ENCODE measurements at regions not wholly inside any gene's neighbourhood (a gene's known extent, or its start where the extent isn't known, plus 50 kb on each side); places are given as distances from the start of the nearest gene placed in this dataset.
A peak's percentile ranks its signal among the peaks of the same experiment; 100 is the strongest.
"Not testable (repeated sequence)": the region's sequence is repeated elsewhere in the genome, so short reads cannot be mapped to it uniquely, and the experiment has no call there.

DNA sequence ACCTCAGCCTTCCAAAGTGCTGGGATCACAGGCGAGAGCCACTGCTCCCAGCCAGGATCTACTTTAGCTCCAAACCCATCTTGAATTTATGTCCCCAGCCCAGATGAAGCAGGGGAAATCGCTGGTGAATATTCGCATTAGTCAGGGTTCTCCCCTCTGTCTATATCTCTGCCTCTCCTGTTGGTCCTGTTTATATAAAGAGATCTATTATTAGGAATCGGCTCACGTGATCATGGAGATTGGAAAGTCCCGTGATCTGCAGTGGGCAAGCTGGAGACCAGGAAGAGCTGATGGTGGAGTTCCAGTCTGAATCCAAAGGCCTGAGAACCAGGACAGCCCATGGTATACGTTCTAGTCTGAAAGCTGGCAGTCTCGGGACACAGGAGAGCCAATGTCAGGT, 382.8 kb downstream of the SEC14L1 start:
- no peak for DNase-seq (ENCODE audit: low read depth in 2 of 2)

- no peak for DNase-seq (ENCODE audit: low read depth in 2 of 2)
Measured at GRCh38 chr17:77526259-77526711, 385.5 kb downstream of the SEC14L1 start.

DNA sequence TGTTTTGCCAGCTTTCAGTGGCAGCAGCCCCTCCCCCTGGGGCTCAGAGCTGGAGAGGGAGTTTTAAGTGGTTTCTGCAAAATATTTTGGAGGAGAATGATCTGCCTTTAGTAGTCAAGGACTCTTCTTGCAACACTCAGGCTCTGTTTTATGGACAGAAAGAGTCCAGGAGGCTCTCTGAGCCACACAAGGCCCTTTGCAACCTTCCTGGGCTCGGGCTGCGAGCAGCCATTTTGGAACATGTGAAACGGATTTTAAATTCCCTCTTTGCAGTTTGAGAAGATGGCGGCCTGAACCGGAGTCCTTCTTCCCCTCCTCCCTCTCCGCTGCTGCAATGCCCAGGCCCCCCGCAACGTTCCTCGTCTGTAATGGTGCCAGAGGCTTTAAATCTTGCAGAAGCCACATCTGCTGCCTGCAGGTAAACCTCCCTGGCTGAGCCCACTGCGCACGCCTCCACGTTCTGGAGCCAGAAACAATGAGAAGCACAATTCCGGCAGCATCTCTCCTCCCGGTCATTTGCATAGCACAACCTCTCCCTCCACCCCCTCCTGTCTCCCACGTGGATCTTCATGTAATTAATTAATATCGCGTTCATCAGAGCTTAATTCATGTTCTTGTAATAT, 386.1 kb downstream of the SEC14L1 start:
- DNase-seq (ENCODE audit: low read depth in 2 of 2), result no peak

DNA sequence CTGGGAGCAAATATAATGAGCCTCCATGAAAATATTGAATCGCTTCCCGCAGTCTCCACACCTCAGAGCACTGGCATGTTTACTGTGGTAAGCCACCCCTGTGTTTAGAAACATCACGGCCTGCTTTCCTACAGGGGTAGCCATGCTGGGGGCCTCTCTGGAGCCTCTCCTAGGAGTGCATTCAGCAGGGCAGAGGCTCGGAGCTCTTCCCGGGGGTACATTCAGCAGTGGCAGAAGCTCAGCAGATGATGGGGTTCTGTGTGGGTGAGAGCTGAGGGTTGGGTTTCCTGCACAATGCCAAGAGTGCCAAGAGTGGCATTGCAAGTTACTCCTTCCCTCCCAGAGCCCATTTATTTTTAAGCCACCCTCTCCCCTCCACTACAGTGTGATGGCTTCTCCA, 386.6 kb downstream of the SEC14L1 start:
- no peak for DNase-seq (ENCODE audit: low read depth in 2 of 2)

DNA sequence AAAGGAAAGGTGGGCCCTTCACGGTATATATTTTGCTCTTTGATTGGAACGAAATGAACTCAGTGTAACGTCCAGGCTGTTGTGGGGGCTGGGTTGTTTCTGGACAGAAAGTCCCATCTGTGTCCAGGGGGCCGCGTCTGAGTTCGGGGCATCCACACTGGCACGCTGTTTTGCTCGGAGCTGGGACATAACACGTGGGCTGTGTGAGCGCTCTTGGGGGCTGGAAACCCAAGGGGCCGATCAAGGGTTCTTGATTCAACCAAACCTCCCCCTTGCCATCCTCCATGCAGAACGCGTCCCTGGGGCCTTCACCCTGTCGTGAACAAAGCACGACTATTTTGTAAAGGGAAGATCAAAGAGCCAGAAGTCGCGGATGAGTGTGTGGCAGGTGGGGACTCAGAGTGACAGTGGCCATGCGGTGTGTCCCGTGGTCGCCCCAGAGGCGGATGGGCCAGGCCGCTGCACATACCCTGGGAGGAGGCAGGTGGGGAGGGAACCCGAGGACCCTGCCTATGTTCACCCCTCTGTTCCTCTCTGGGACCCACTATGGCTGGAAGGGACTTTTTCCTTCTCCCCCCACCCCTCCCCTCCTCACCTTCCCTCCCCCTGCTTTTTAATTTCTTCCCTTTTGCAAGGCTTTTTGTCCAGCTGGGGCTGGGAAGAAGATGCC, 387.2 kb downstream of the SEC14L1 start:
- no peak for DNase-seq (ENCODE audit: low read depth in 2 of 2)

- no peak for DNase-seq (ENCODE audit: low read depth in 2 of 2)
Measured at GRCh38 chr17:77528516-77529327, 388.0 kb downstream of the SEC14L1 start.

- DNase-seq (ENCODE audit: low read depth in 2 of 2), result no peak
Measured at GRCh38 chr17:77529328-77529650, 388.5 kb downstream of the SEC14L1 start.

DNA sequence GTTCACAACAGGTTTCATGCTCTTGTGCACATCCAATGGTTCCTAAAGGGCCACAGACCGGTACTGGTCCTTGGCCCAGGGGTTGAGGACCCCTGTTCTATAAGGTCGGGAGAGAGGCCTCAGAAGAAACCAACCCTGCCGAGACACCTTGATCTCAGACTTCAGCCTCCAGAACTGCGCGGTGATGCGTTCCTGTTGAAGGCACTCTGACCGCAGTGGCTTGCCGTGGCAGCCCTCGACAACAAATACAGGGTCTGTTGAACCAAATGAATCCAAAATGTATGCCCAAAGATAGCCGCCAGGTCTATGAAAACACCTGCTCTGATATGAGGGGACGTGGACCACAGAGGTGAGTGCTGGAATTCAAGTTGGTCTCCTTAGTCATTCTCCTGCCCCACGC, 389.8 kb downstream of the SEC14L1 start:
- no peak for DNase-seq (ENCODE audit: low read depth in 2 of 2)

DNA sequence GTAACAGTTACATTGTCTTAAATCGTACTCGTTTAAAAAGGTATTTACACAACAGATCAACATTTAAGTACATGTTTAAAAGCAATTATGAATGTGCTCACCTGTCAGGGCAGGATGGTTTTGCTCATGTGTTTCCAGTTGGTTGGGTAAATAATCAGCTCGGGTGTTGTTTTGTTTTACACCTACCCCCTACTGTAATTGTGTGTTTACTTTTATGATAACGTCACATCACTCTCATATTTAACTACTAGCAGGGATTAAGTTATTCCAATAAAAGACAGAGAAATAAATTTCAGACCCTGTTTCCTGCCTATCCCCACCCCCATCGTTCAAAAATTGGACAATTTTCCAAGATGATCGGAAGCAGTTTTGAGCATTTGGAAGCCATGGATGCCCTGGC, 390.2 kb downstream of the SEC14L1 start:
- DNase-seq (ENCODE audit: low read depth in 2 of 2), result no peak

- no peak for DNase-seq (ENCODE audit: low read depth in 2 of 2)
Measured at GRCh38 chr17:77531641-77532040, 390.9 kb downstream of the SEC14L1 start.

- not testable (repeated sequence) for DNase-seq (ENCODE audit: low read depth in 2 of 2)
Measured at GRCh38 chr17:77533697-77534096, 392.9 kb downstream of the SEC14L1 start.

- DNase-seq (ENCODE audit: low read depth in 2 of 2), result no peak
Measured at GRCh38 chr17:77534137-77534536, 393.4 kb downstream of the SEC14L1 start.

GRCh38 chr17:77535435-77535834, 394.7 kb downstream of the SEC14L1 start:
- no peak for DNase-seq (ENCODE audit: low read depth in 2 of 2)

DNA sequence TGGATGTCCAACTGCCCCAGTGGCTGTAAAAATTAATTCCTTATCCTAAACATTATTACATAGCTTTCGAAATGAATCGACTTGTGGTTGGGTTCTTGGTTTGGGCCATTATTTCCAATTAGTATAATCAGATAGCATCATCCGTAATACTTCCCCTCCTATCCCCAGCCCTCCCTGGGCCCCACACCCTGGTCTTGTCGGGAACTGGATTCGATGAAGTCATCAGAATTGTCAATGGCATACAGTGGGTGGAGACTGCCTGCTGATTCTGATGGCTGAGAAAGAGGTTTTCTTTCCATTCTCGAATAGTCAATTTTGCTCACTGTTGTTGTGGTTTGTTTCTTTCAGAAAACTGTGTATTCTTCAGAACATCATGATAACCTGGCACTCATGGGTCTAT, 395.1 kb downstream of the SEC14L1 start:
- no peak for DNase-seq (ENCODE audit: low read depth in 2 of 2)

- no peak for DNase-seq (ENCODE audit: low read depth in 2 of 2)
Measured at GRCh38 chr17:77537566-77537965, 396.8 kb downstream of the SEC14L1 start.

DNA sequence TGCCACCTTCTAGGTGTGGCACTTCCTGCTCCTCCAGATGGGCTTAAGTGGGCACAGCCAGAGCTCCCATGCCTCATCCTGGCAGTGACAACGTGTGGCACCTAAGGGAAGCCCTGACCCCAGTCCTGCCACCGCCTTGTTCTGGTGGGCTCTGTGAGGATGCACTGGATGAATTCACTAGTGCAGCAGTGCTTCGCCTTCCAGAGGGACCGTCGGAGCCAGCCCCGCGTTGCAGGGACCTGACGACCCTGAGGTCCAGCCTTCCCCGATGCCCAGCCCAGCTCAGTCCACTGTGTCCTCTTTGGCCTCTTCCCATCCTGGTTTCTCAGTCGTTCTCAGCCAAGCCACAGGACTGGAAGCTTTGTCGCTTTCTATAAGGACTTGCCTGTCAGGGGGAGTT, 399.8 kb downstream of the SEC14L1 start:
- DNase-seq (ENCODE audit: low read depth in 2 of 2), result no peak

DNA sequence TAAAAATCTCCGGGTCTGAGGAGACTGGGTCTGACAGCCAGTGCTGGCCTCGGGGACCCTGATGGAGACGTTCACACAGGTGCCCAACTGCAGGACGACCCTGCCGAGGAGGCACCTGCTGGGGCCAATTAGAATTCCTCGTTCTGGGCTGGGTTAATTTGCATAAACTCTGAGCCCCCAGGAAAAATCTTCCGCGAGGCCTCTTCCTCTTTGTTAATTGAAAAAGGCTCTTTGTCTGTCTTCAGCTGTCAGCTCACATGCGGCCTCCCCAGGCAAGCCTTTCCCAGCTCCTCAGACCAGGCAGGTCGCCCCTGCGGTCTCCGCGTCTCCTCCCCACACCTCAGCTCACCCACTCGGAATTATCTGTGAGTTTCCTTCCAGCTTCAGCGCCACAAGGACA, 400.2 kb downstream of the SEC14L1 start:
- DNase-seq (ENCODE audit: low read depth in 2 of 2), result no peak

DNA sequence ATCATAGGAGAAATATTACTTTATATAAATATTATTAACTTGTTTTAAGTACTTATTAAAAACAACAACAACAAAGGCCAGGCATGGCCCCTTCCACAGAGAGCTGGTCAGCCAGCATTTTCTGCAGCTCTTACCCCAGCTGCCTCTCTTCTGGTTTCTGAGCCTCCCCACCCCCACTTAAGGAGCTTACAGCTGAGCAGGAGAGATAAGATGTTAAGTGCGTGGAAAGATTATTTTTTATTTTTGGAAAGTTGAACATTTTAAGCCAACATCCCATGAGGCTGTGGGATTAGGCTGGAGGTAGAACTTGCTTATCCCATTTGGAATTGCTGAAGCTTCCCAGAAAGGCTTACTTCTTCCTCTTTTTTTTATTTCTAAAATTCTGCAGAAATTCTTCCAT, 401.2 kb downstream of the SEC14L1 start:
- DNase-seq (ENCODE audit: low read depth in 2 of 2), result no peak

DNA sequence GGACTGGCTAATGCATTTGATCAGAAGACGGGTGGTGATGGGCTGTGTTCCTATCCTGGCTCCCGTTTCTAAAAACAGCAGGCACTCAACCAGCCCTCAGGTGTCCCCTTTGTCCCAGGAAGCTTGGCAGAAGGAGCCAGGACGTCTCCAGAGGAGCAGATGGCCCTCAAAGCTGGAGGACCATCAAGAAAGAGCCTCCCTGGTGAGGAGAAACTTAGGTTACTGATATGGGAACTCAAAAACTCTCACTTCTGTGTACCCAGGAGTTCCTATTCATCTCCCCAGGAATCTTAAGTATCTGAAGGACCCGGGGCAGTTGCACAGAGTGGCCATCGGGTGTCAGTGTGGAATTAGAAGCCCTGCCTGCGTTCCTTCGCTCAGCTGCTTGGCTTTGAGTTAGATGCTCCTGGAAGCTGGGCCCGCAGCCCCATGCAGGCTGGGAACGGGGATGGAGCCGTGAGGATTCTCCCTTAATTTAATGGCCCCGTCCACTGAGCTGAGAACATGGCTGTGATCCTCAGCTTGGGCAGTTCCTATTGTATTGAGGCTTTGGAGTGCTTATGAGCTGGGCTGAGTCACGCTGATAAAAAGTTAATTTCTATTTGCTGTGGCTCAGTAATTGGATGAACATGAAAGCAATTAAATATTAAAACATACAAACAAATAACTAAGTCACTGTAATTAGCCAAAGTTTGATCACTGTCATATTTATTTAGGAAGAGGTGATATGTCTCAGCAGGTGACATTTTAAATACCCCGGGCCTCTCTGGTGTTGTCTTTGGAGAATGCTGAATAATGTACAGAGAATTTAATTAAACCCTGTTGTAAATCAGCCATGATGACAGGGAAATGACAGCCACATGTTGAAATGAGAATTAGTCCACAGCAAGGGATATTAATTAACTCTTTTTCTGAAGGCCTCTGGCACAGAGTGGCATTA, 402.1 kb downstream of the SEC14L1 start:
- DNase-seq (ENCODE audit: low read depth in 2 of 2), result peak; percentile 66 to 68

GRCh38 chr17:77543801-77544200, 403.0 kb downstream of the SEC14L1 start:
- no peak for DNase-seq (ENCODE audit: low read depth in 2 of 2)

GRCh38 chr17:77544347-77545110, 403.8 kb downstream of the SEC14L1 start:
- no peak for DNase-seq (ENCODE audit: low read depth in 2 of 2)

Measured in fibroblast of skin of left quadriceps (primary cell).